ENCODE measurements at regions not wholly inside any gene's neighbourhood (a gene's known extent, or its start where the extent isn't known, plus 50 kb on each side); places are given as distances from the start of the nearest gene placed in this dataset.

- DNase-seq (ENCODE audit: low read depth) = no peak
Observed at GRCh38 chr10:33385686-33386085, 51.2 kb upstream of the NRP1 start.

- DNase-seq (ENCODE audit: low read depth) = no peak
Observed at GRCh38 chr10:33385015-33385414, 50.5 kb upstream of the NRP1 start.
